SH-SY5Y (cell line): ENCODE measurements at regions not wholly inside any gene's neighbourhood (a gene's known extent, or its start where the extent isn't known, plus 50 kb on each side); places are given as distances from the start of the nearest gene placed in this dataset.
A peak's percentile ranks its signal among the peaks of the same experiment; 100 is the strongest.

Experiments
- GATA2 ChIP-seq: IDR thresholded peaks from 2 replicates; pipeline ENCODE4 v1.6.1; 2011; ENCODE audit warnings: mild to moderate bottlenecking, low read depth, low read length
- GATA3 ChIP-seq: IDR thresholded peaks from 2 replicates; pipeline ENCODE4 v1.6.1; 2011; ENCODE audit warnings: low read depth, mild to moderate bottlenecking, low read length, moderate library complexity

DNA sequence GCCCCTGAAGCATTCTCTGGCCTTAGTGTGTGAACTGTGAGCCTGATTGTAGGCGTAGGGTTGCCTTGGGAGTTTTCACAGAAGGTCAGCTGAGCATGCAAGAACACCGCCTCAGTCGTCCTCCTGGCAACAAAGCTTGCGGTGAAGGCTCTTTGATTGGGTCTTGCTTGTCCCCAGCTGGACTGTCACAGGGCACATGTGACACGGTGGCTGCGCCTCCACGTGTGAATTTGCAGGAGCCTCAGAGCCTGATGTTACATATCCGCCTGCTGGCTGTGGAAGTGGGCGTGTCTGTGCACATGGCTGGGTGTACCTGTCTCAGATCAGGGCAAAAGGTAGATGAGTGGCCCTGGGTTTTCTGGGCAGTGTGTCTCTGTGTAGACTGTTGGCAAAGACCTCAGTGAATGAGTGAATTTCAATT, 228.7 kb downstream of the HAUS1 start:
- TF ChIP-seq GATA3 (no peak), GATA2 (no peak)

DNA sequence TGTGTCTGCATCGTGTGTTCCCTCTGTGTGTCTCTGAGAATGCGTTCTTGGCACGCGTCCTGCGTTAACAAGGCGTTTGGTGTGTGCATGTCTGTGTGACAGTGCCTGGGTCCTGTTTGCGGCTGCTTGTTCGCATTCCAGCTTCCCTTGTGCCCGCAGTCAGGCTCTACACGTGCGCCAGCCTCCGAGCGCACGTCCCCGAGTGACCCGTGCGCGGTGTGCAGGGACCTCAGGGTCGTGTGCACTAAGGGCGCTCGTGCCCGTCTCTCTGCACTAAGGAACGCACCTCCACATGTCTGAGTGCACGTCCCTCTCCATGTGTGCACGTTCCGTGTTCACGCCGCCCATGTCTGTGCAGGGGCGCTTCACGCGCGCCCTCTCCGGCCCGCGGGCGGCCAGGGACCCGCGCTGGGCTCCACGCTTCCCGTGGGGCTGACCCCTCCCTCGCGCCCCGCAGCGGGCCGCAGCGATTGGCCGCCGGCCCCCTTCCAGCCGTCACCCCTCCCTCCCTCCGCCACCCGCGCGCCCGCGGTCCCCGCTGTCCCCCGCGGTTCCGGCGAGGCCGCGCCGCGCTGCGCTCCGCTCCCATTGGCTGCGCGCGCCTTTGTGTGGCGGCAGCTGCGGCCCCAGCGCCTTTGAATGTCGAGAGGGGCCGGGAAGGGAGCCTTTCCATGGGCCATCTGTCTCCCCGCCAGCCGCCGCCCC, 229.4 kb downstream of the HAUS1 start:
- TF ChIP-seq GATA2 (no peak), GATA3 (no peak)

GRCh38 chr18:46334868-46335281, 230.7 kb downstream of the HAUS1 start:
- no peak for TF ChIP-seq GATA2
- TF ChIP-seq GATA3 = no peak

DNA sequence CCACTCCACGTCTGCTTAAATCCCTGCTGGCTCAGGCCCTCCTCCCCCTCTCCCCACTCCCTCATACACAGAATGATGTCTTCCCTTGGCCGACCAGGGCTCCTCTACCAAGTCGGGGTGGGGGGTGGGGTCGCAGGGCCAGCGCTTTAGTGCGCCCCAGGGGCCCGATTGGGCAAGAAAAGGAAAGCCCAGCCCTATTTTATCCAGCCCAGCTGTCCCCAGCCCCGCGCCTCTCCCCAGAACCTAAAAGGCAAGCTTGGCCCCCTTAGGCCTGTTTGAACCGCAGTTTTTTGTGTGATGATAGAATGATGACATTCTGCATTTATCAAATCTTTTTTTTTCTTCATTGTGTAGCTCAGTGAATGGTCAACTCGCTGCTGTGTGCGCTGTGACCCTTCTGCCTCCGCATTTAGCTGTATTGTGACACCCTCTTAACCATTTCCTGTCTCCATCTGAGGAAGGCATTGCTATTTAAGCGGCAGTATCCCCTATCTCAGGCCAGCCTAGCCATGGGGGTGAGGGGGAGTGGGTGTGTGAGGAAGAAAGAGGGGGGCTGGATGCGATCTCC, 231.4 kb downstream of the HAUS1 start:
- TF ChIP-seq GATA2 (no peak), GATA3 (no peak)

GRCh38 chr18:46336278-46337111, 232.3 kb downstream of the HAUS1 start:
- 0 out of 2 replicates have a peak, but pooled peaks have one; percentile 17 for TF ChIP-seq GATA3
- peak; percentile 59; the same call in 1 of the 2 replicates for TF ChIP-seq GATA2

GRCh38 chr18:46337271-46337670, 233.1 kb downstream of the HAUS1 start:
- no peak for TF ChIP-seq GATA2
- TF ChIP-seq GATA3 = no peak

DNA sequence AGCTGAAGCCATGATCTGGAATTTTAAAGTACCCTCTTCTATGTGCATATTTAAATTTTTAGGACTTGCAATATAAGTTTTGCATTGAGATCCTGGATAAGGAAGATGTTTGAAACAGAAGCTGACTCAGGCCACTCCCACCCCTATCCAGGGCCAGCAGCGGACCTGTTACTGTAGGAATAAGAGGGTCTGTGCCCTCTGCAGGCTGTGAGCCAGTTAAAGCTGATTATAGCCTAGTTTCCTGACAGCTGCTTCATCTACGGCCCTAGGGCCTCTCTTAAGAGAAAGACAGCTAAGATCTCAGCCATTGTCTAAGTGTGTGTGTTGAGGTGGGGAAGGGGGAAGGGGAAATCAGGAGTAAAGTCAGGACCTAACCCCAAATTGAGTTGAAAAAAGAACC, 234.0 kb downstream of the HAUS1 start:
- TF ChIP-seq GATA2 (peak; percentile 4; the same call in 1 of the 2 replicates), GATA3 (no peak)

DNA sequence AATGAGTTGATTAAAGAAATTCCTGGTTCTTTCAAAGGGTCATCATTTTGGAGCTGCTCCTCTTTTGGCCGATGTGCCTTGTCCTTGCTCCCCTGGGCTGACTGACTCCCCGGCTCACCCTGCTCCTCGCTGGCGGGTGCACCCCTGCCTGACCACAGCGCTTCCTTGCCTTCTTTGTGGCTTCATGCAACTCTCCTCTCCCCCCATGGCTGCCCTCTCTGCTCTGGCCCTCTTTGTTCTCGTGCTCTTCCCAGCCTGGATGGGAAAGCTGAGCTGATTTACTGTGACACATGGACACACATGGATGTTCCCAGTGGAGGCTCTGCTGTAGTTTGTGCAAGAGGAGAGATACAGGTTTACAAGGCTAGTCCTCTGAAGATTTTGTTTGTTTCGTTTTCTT, 234.6 kb downstream of the HAUS1 start:
- TF ChIP-seq GATA3 (no peak), GATA2 (no peak)

- TF ChIP-seq GATA2 (no peak), GATA3 (no peak)
Measured at GRCh38 chr18:46340716-46341115, 236.5 kb downstream of the HAUS1 start.

DNA sequence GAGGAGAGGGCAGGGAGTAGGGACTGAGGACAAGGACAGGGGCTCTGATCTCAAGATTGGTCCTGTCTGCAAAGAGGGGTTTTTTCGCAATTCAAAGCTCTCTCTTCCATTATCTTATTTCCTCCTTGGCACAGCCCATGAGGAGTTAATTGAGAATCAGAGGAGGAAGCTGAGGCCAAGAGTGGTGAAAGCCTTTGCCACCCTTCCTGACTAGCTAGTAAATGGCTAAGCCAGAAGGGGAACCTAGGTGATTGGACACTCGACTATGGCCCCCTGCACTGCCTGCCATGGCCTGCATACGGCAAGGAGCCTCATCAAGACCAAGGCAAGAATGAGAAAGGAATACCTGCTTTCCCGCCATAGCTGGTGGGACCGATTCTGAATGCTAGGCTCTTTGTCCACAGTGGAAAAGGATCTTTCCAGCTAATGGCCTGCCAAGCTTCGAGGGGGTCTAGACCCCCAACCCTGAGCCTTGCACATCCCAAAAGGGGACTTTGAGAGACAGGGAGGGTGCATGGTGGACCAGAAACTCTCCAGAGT, 237.9 kb downstream of the HAUS1 start:
- no peak for TF ChIP-seq GATA3
- no peak for TF ChIP-seq GATA2

GRCh38 chr18:46343456-46343855, 239.3 kb downstream of the HAUS1 start:
- TF ChIP-seq GATA2 (no peak), GATA3 (no peak)

DNA sequence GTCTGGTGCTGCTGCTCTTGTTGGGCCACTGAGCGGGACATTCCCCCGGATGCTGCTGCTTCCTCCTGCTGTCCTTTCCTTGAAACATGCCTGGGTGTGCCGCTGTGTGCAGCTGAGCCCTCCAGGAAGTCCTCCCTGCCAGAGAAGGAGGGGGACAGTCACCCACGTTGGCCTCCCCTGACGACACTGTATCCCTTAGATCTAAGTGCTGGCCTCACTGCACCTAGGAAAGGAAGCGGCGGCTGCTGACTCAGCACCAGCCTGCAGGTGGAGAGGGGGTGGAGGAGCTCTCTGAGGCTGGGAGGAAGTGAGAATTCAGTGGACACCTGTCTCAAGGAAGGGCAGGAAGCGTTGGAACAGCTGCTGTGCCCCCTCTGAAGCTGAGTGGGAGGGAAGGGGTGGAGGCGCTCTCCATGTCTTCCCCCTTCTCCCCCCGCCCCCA, 239.8 kb downstream of the HAUS1 start:
- no peak for TF ChIP-seq GATA3
- TF ChIP-seq GATA2 = no peak

DNA sequence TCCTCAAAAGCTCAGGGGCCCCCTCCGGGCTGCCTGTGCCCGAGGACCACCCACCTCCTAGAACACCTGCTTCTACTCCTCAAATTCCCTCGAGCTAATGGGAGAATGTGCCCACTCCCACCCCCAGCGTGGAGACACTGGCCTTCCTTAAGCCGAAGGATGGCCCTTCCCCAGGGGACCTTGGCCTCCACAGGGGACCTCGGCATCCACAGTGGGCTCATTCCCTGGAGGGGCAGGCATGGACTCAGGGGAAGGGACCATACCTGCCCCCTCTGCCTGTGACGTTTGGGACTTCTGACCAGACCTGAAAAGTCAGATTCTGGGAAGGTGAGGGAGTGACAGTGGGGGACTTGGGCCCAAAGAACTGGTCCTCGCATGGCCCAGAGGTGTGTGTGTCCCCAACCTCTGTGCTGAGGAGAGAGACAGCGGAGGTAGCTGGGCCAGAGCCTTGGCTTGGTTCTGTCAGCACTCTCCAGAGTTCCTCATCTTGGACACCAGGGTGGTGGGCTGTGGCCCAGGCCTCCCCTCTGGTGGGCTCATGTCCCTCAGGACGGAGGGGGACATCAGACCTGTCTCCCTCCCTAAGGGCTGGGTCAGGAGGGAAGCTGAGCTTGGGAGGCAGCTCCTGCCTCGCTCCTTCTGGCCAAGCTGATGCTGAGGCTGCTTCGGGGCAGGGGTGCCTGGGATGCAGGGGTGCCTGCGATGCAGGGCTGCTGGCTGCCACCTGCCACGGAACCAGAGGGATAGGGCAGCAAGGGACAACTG, 240.4 kb downstream of the HAUS1 start:
- TF ChIP-seq GATA2 = no peak
- no peak for TF ChIP-seq GATA3

DNA sequence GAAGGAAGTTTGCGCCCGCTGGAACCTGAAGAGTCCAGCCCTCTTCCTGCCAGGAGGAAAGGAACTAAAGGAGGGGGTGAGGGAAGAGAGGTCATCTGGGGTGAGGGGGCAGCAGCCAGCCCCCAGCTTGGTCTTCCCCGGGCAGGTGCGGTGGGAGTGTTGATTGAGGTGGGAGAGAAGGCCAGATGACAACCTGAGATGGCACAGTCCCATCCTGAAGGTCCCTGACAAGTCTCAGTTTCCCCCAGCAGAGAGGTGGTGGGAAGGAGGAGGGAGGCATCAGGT, 240.9 kb downstream of the HAUS1 start:
- no peak for TF ChIP-seq GATA2
- no peak for TF ChIP-seq GATA3

GRCh38 chr18:46346213-46346612, 242.0 kb downstream of the HAUS1 start:
- TF ChIP-seq GATA2 = no peak
- no peak for TF ChIP-seq GATA3
